Keratinocyte (primary cell): ENCODE measurements at regions not wholly inside any gene's neighbourhood (a gene's known extent, or its start where the extent isn't known, plus 50 kb on each side); places are given as distances from the start of the nearest gene placed in this dataset.

ENCODE experiments used
- DNase-seq: peaks from one replicate; pipeline ENCODE4 v3.0.0-alpha.2; 2011; ENCODE audit warnings: low read depth, missing footprints, low spot score
- FAIRE-seq: peaks from 2 replicates; lab custom pipeline; 2011; peaks lifted over from hg19 to GRCh38; lab: Jason Lieb, UNC
- H2AFZ ChIP-seq: 2 replicates; pipeline ENCODE4 v1.6.0; 2012; ENCODE audit warnings: low read length, control low read depth, inconsistent platforms; ENCODE audit not compliant: control insufficient read depth
- H3K27ac ChIP-seq: 2 replicates; pipeline ENCODE4 v1.5.1; 2011; ENCODE audit warnings: low read length; ENCODE audit not compliant: control insufficient read depth, insufficient read depth
- H3K27me3 ChIP-seq: 3 replicates; pipeline ENCODE4 v1.6.0; 2011; ENCODE audit warnings: low read length; ENCODE audit not compliant: control insufficient read depth, insufficient read depth; ENCODE audit errors: extremely low read depth
- H3K36me3 ChIP-seq, 2 experiments: 2 replicates in 1 of 2; 3 replicates in 1 of 2; pipeline ENCODE4 v1.5.1; 2011; ENCODE audit warnings: low read length in 2 of 2, mild to moderate bottlenecking in 1 of 2; ENCODE audit not compliant: control insufficient read depth in 2 of 2, insufficient read depth in 2 of 2; ENCODE audit errors: extremely low read depth in 1 of 2
- H3K4me1 ChIP-seq: 3 replicates; pipeline ENCODE4 v1.5.1; 2011; ENCODE audit warnings: low read length; ENCODE audit not compliant: control insufficient read depth, insufficient read depth; ENCODE audit errors: extremely low read depth
- H3K4me2 ChIP-seq: 3 replicates; pipeline ENCODE4 v1.6.0; 2011; ENCODE audit warnings: low read depth, low read length; ENCODE audit not compliant: control insufficient read depth, insufficient read depth; ENCODE audit errors: extremely low read depth
- H3K4me3 ChIP-seq, 3 experiments: fragments of 200-600 bp in 1 of 3; sonication (generic) in 1 of 3; 2 replicates in 2 of 3; 3 replicates in 1 of 3; pipeline ENCODE4 v1.5.1; 2011 to 2016; ENCODE audit warnings: low read length in 3 of 3, mild to moderate bottlenecking in 3 of 3, control low read depth in 2 of 3, inconsistent platforms in 1 of 3, low read depth in 1 of 3, mixed read lengths in 1 of 3, mixed run types in 1 of 3, moderate library complexity in 1 of 3; ENCODE audit not compliant: control insufficient read depth in 2 of 3, insufficient read depth in 2 of 3; ENCODE audit errors: extremely low read depth in 1 of 3
- H3K79me2 ChIP-seq: 2 replicates; pipeline ENCODE4 v1.6.0; 2012; ENCODE audit warnings: low read length; ENCODE audit not compliant: control insufficient read depth, insufficient read depth
- H3K9ac ChIP-seq: 3 replicates; pipeline ENCODE4 v1.6.0; 2011; ENCODE audit warnings: low read length; ENCODE audit not compliant: control insufficient read depth, insufficient read depth; ENCODE audit errors: extremely low read depth
- H3K9me1 ChIP-seq: 3 replicates; pipeline ENCODE4 v1.6.0; 2011; ENCODE audit warnings: low read length; ENCODE audit not compliant: control insufficient read depth, insufficient read depth; ENCODE audit errors: extremely low read depth
- H3K9me3 ChIP-seq: 2 replicates; pipeline ENCODE4 v1.5.1; 2012; ENCODE audit warnings: low read depth, low read length; ENCODE audit not compliant: control insufficient read depth
- H4K20me1 ChIP-seq: 3 replicates; pipeline ENCODE4 v1.6.0; 2011; ENCODE audit warnings: low read length; ENCODE audit not compliant: control insufficient read depth, insufficient read depth; ENCODE audit errors: extremely low read depth
- EZH2 ChIP-seq: IDR thresholded peaks from one replicate; pipeline ENCODE4 v1.6.1; 2012; ENCODE audit warnings: inconsistent platforms, mild to moderate bottlenecking, low read length, moderate library complexity
- dilution Hi-C: fragments of 300-500 bp; cut with MboI; formaldehyde crosslinking; loops from one replicate; pipeline ENCODE4 v1.7.0; 2020; ENCODE audit warnings: low sequenced_read_pairs; ENCODE audit not compliant: extremely low pct_ligation_motif_present
- TF ChIP-seq, protein P1 (sequence below), 3 experiments: IDR thresholded peaks in 1 of 3; conservative IDR thresholded peaks in 1 of 3; optimal IDR thresholded peaks in 1 of 3; 2 replicates in 2 of 3; 3 replicates in 1 of 3; pipeline versions ENCODE3 to v1.5.1; 2011; ENCODE audit warnings: low read length in 3 of 3, mild to moderate bottlenecking in 3 of 3, moderate library complexity in 2 of 3, control low read depth in 1 of 3, inconsistent platforms in 1 of 3; ENCODE audit not compliant: insufficient read depth in 2 of 3; ENCODE audit errors: extremely low read depth in 1 of 3

DNA sequence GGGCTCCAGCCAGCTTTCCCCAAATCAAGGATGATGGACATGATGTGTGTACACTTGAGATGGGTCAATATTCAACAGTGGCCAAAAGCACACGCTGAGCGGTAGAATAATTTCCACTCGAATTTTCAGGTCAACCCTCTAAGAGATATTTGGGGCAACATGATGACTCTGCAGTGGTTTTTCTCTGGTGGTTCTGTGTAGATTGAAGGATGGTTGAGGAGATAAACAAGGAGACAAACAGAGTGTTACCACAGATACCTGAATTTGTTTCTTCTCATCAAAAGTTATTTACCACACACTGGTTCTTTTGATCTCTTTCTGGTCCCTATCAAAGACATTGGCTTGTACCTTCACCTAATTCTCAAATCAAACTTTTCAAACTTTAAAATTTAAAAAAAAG, 242.0 kb downstream of the ETS1 start:
- Histone ChIP-seq H3K27me3 (no peaks in the 10 kb centered on the region), H3K79me2 (no peaks in the 10 kb centered on the region), H2AFZ (no peak overlapping the region), H4K20me1 (no peaks in the 10 kb centered on the region), H3K4me2 (no peak overlapping the region), H3K9me3 (no peaks in the 10 kb centered on the region), H3K36me3 (no peaks in the 10 kb centered on the region), H3K9ac (no peak overlapping the region), H3K4me1 (no peaks in the 10 kb centered on the region), H3K4me3 (no peak overlapping the region), H3K9me1 (no peaks in the 10 kb centered on the region), H3K27ac (no peak overlapping the region)
- dilution Hi-C loops: no loop called here
- DNase-seq (no peak), FAIRE-seq (no peak)
- TF ChIP-seq EZH2: no peak
- TF ChIP-seq, protein P1, sequence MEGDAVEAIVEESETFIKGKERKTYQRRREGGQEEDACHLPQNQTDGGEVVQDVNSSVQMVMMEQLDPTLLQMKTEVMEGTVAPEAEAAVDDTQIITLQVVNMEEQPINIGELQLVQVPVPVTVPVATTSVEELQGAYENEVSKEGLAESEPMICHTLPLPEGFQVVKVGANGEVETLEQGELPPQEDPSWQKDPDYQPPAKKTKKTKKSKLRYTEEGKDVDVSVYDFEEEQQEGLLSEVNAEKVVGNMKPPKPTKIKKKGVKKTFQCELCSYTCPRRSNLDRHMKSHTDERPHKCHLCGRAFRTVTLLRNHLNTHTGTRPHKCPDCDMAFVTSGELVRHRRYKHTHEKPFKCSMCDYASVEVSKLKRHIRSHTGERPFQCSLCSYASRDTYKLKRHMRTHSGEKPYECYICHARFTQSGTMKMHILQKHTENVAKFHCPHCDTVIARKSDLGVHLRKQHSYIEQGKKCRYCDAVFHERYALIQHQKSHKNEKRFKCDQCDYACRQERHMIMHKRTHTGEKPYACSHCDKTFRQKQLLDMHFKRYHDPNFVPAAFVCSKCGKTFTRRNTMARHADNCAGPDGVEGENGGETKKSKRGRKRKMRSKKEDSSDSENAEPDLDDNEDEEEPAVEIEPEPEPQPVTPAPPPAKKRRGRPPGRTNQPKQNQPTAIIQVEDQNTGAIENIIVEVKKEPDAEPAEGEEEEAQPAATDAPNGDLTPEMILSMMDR (optimal IDR thresholded peaks at IDR 0.05 in 1 of 3, IDR thresholded peaks at IDR 0.05 in 1 of 3, conservative IDR thresholded peaks at IDR 0.05 in 1 of 3; ENCODE audit: extremely low read depth in 1 of 3, insufficient read depth in 2 of 3, low read length in 3 of 3): no peak

DNA sequence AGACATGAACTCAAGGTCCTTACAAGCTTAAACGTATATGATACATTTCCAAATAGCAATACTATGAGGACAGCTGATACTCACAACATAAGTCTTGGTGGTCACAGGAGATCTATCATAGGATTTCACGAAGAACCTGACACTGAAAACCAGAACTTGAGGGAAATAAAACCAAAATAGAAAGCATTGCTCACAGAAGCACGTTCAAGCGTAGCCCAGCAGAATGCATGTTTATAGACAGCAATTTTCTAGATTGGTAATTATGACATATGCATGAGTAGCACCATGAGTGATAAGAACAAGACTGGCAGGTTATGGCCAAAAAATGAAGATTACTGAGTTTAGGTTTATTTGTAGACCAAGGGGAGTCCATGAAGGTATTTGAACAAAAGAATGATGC, 243.5 kb downstream of the ETS1 start:
- H3K36me3 ChIP-seq: no peaks in the 10 kb centered on the region
- H4K20me1 ChIP-seq: no peaks in the 10 kb centered on the region
- dilution Hi-C loops: no loop called here
- no peak overlapping the region for H2AFZ ChIP-seq
- FAIRE-seq: no peak
- H3K9ac ChIP-seq: no peak overlapping the region
- no peak overlapping the region for H3K27ac ChIP-seq
- no peaks in the 10 kb centered on the region for H3K9me1 ChIP-seq
- H3K4me2 ChIP-seq: no peak overlapping the region
- H3K4me1 ChIP-seq: no peaks in the 10 kb centered on the region
- H3K4me3 ChIP-seq: no peak overlapping the region
- DNase-seq: no peak
- no peaks in the 10 kb centered on the region for H3K27me3 ChIP-seq
- TF ChIP-seq EZH2: no peak
- TF ChIP-seq, protein P1 (optimal IDR thresholded peaks at IDR 0.05 in 1 of 3, IDR thresholded peaks at IDR 0.05 in 1 of 3, conservative IDR thresholded peaks at IDR 0.05 in 1 of 3; ENCODE audit: extremely low read depth in 1 of 3, insufficient read depth in 2 of 3, low read length in 3 of 3): no peak
- H3K9me3 ChIP-seq: no peaks in the 10 kb centered on the region
- H3K79me2 ChIP-seq: no peaks in the 10 kb centered on the region
